ENCODE measurements at regions not wholly inside any gene's neighbourhood (a gene's known extent, or its start where the extent isn't known, plus 50 kb on each side); places are given as distances from the start of the nearest gene placed in this dataset.

- TF ChIP-seq, protein P1, sequence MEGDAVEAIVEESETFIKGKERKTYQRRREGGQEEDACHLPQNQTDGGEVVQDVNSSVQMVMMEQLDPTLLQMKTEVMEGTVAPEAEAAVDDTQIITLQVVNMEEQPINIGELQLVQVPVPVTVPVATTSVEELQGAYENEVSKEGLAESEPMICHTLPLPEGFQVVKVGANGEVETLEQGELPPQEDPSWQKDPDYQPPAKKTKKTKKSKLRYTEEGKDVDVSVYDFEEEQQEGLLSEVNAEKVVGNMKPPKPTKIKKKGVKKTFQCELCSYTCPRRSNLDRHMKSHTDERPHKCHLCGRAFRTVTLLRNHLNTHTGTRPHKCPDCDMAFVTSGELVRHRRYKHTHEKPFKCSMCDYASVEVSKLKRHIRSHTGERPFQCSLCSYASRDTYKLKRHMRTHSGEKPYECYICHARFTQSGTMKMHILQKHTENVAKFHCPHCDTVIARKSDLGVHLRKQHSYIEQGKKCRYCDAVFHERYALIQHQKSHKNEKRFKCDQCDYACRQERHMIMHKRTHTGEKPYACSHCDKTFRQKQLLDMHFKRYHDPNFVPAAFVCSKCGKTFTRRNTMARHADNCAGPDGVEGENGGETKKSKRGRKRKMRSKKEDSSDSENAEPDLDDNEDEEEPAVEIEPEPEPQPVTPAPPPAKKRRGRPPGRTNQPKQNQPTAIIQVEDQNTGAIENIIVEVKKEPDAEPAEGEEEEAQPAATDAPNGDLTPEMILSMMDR (IDR thresholded peaks at IDR 0.05; ENCODE audit: insufficient read depth, low read depth, low read length, missing control alignments) = no peak
- DNase-seq (ENCODE audit: low read depth) = peak; percentile 74
- no peak overlapping the region for H3K4me3 ChIP-seq (ENCODE audit: low read length)
These were observed 271.2 kb downstream of the PRL start for GRCh38 chr6:22025468-22026163.

DNA sequence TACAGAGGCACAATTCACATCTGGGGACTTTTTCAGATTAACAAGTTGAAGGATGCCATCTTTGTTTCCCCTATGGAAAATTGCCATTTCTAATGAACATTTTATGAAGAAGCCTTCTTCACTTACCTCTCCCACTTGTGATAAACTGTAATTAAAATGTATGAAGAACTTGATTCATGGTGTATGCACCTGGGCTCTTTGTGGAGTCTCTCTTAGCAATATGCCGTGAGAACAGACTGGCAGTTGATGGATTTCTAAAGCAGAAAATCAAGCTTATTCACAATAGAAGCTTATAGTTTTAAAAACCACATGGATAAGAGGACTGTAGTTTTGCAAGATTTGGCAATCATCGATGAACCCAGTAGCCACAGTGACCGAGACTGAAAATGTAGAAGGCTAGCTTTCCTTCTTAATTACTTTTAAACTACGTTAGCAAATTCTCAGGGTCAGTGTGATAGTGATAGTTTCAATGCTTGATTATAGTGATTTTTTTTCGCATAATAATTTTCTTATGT is 270.6 kb downstream of the PRL start:
- H3K4me3 ChIP-seq (ENCODE audit: low read length) = no peak overlapping the region
- no peak for DNase-seq (ENCODE audit: low read depth)

GRCh38 chr6:22027040-22027725 is 269.7 kb downstream of the PRL start:
- TF ChIP-seq, protein P1 (IDR thresholded peaks at IDR 0.05; ENCODE audit: insufficient read depth, low read depth, low read length, missing control alignments) = no peak
- no peak overlapping the region for H3K4me3 ChIP-seq (ENCODE audit: low read length)
- DNase-seq (ENCODE audit: low read depth) = no peak

More for the DNA sequence above, 270.6 kb downstream of the PRL start:
- TF ChIP-seq, protein P1 (IDR thresholded peaks at IDR 0.05; ENCODE audit: insufficient read depth, low read depth, low read length, missing control alignments) = no peak

DNA sequence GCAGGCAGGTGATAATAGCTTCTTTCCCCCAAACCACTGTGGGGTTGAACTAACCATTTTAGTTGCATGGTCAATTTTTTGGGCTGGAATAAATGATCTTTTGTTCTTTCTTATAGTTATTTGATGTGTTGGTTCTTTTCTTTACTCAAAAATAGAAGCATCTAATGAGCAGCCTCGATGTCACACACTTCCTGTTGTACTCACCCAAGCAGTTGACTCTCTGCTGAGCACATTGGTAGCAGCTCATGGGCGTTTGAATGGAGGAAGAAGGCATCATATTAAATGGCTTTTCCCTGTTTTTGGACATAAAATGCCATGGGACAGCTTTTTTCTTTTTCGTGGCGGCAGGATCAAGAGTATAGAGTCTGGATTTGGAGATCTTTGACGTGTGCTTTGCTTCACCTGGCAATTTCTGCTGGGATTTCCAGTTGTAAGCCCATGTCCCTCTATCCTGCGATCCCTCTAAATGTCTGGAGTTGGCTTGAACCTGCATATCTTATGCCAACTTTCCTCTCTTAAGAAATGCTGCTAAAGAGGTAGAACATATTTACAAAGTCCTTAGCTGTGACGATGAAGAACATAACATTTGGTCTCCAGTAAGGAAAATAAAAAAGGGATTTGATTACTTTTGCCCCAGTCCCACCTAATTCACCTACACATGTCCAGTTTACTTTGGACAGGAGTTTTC is 268.3 kb downstream of the PRL start:
- TF ChIP-seq, protein P1 (IDR thresholded peaks at IDR 0.05; ENCODE audit: insufficient read depth, low read depth, low read length, missing control alignments) = no peak
- no peak for DNase-seq (ENCODE audit: low read depth)

GRCh38 chr6:22029171-22029570 is 267.7 kb downstream of the PRL start:
- no peak for DNase-seq (ENCODE audit: low read depth)
- H3K4me3 ChIP-seq (ENCODE audit: low read length) = no peak overlapping the region
- TF ChIP-seq, protein P1 (IDR thresholded peaks at IDR 0.05; ENCODE audit: insufficient read depth, low read depth, low read length, missing control alignments) = no peak

More for the DNA sequence above, 268.3 kb downstream of the PRL start:
- no peak overlapping the region for H3K4me3 ChIP-seq (ENCODE audit: low read length)

GRCh38 chr6:22030730-22031619 is 265.9 kb downstream of the PRL start:
- no peak for DNase-seq (ENCODE audit: low read depth)
- H3K4me3 ChIP-seq (ENCODE audit: low read length) = no peak overlapping the region
- TF ChIP-seq, protein P1 (IDR thresholded peaks at IDR 0.05; ENCODE audit: insufficient read depth, low read depth, low read length, missing control alignments) = no peak
